SU-DHL-6 (cell line): ENCODE measurements at regions not wholly inside any gene's neighbourhood (a gene's known extent, or its start where the extent isn't known, plus 50 kb on each side); places are given as distances from the start of the nearest gene placed in this dataset.
"Not testable (repeated sequence)": the region's sequence is repeated elsewhere in the genome, so short reads cannot be mapped to it uniquely, and the experiment has no call there.

Experiments used
- H2AFZ ChIP-seq: fragments of 200-600 bp; sonication (generic); 2 replicates; pipeline ENCODE4 v1.6.1; 2014; ENCODE audit warnings: low read depth, mild to moderate bottlenecking, moderate library complexity, mixed read lengths, antibody characterized with exemption, low read length; ENCODE audit not compliant: severe bottlenecking
- H3F3A ChIP-seq: fragments of 200-600 bp; shearing (Covaris generic); 2 replicates; pipeline ENCODE4 v1.6.0; 2016; ENCODE audit warnings: antibody characterized with exemption, mild to moderate bottlenecking; ENCODE audit not compliant: insufficient read depth
- H3K27ac ChIP-seq: fragments of 200-600 bp; sonication (generic); 2 replicates; pipeline ENCODE4 v1.5.1; 2016; ENCODE audit warnings: low read depth, mild to moderate bottlenecking, low read length, moderate library complexity, mixed read lengths
- H3K27me3 ChIP-seq: fragments of 200-600 bp; sonication (generic), shearing (Covaris generic); 2 replicates; pipeline ENCODE4 v1.6.0; 2014; ENCODE audit warnings: mild to moderate bottlenecking, low read length
- H3K36me3 ChIP-seq: fragments of 200-600 bp; sonication (generic); 2 replicates; pipeline ENCODE4 v1.6.1; 2014; ENCODE audit warnings: mild to moderate bottlenecking, low read length, mixed read lengths
- H3K4me2 ChIP-seq: fragments of 300-600, 200-600 bp; shearing (Covaris generic), sonication (generic); 2 replicates; pipeline ENCODE4 v1.6.0; 2014; ENCODE audit warnings: low read length, low read depth, mild to moderate bottlenecking; ENCODE audit not compliant: poor library complexity, severe bottlenecking
- H3K4me3 ChIP-seq: fragments of 200-600 bp; sonication (generic); 2 replicates; pipeline ENCODE4 v1.5.1; 2014; ENCODE audit warnings: antibody characterized with exemption, low read length, mild to moderate bottlenecking, mixed read lengths; ENCODE audit not compliant: insufficient read depth, poor library complexity, severe bottlenecking
- H3K79me2 ChIP-seq: fragments of 200-600 bp; sonication (generic); 2 replicates; pipeline ENCODE4 v1.6.1; 2014; ENCODE audit warnings: mild to moderate bottlenecking, low read length, moderate library complexity; ENCODE audit not compliant: insufficient read depth
- H3K9ac ChIP-seq: fragments of 200-600 bp; sonication (generic); 2 replicates; pipeline ENCODE4 v1.7.0; 2014; ENCODE audit warnings: mild to moderate bottlenecking, low read length
- H3K9me2 ChIP-seq: fragments of 200-600 bp; sonication (generic); replicated peaks from 2 replicates; pipeline ENCODE4 v1.6.1; 2014; ENCODE audit warnings: low read length; ENCODE audit not compliant: insufficient read depth
- H3K9me3 ChIP-seq: fragments of 200-600 bp; sonication (generic); 2 replicates; pipeline ENCODE4 v1.6.1; 2014; ENCODE audit warnings: low read length, mixed read lengths; ENCODE audit not compliant: insufficient read depth
- H4K20me1 ChIP-seq: fragments of 200-600 bp; sonication (generic); 2 replicates; pipeline ENCODE4 v1.6.1; 2014; ENCODE audit warnings: low read depth, mild to moderate bottlenecking, antibody characterized with exemption, low read length, moderate library complexity, mixed read lengths
- CTCF ChIP-seq: fragments of 200-600 bp; sonication (generic); IDR thresholded peaks from one replicate; pipeline ENCODE4 v1.5.1; 2017; ENCODE audit warnings: antibody characterized with exemption, mild to moderate bottlenecking, low read length, moderate library complexity; ENCODE audit not compliant: insufficient read depth, poor library complexity, severe bottlenecking
- EZH2phosphoT487 ChIP-seq: fragments of 200-600 bp; sonication (generic), shearing (Covaris generic); conservative IDR thresholded peaks from 2 replicates; pipeline ENCODE4 v1.6.1; 2018; ENCODE audit warnings: mild to moderate bottlenecking, antibody characterized with exemption, low read length, moderate library complexity, mixed read lengths

- Histone ChIP-seq H3F3A (no peaks in the 10 kb centered on the region), H3K36me3 (no peaks in the 10 kb centered on the region), H3K9me3 (no peaks in the 10 kb centered on the region), H3K4me2 (no peak overlapping the region), H3K79me2 (no peaks in the 10 kb centered on the region), H3K4me3 (no peak overlapping the region), H4K20me1 (no peaks in the 10 kb centered on the region), H3K9ac (no peak overlapping the region), H2AFZ (no peak overlapping the region), H3K9me2 (no peaks in the 10 kb centered on the region), H3K27ac (no peak overlapping the region), H3K27me3 (no peaks in the 10 kb centered on the region)
- TF ChIP-seq CTCF = no peak
- TF ChIP-seq EZH2phosphoT487 = no peak
Measured at GRCh38 chr3:153979418-153980251, 141.6 kb upstream of the ARHGEF26 start.

DNA sequence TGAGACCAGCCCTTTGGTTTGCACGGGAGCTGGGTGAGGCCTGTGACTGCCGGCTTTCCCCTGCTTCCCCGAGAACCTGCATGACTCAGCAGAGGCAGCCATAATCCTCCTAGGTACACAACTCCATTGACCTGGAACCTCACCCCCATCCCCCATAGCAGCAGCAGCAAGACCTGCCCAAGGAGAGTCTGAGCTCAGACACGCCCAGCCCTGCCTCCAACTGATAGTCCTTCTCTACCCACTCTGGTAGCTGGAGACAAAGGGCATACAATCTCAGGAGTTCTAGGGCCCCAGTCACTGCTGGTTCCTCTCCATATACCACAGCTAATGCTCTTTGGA lies 141.0 kb upstream of the ARHGEF26 start:
- H3F3A ChIP-seq = no peaks in the 10 kb centered on the region
- no peak overlapping the region for H3K27ac ChIP-seq
- no peaks in the 10 kb centered on the region for H3K27me3 ChIP-seq
- H3K36me3 ChIP-seq = no peaks in the 10 kb centered on the region
- H2AFZ ChIP-seq = no peak overlapping the region
- no peaks in the 10 kb centered on the region for H3K9me3 ChIP-seq
- H4K20me1 ChIP-seq = no peaks in the 10 kb centered on the region
- no peak overlapping the region for H3K9ac ChIP-seq
- no peak overlapping the region for H3K4me2 ChIP-seq
- no peaks in the 10 kb centered on the region for H3K9me2 ChIP-seq
- H3K79me2 ChIP-seq = no peaks in the 10 kb centered on the region
- no peak overlapping the region for H3K4me3 ChIP-seq
- TF ChIP-seq CTCF = no peak
- no peak for TF ChIP-seq EZH2phosphoT487

DNA sequence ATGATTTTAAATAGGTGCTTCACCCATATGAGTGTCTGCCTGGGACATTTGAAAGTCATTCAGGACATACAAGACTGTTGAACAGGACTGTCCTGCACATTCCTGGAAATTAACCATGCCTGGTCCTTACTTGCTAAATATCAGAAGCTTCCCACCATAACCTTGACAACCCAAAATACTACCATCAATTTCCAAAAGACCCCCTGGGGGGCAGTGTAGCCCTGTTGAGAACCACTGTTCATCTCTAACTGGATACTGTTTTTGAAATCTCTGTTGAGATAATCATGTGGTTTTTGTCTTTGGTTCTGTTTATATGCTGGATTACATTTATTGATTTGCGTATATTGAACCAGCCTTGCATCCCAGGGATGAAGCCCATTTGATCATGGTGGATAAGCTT lies 123.8 kb upstream of the ARHGEF26 start:
- H3K9me3 ChIP-seq, H2AFZ ChIP-seq, H3K36me3 ChIP-seq, H3K4me2 ChIP-seq, H3K27ac ChIP-seq, H3K4me3 ChIP-seq, H3K79me2 ChIP-seq, H3K9me2 ChIP-seq, H3F3A ChIP-seq, H3K27me3 ChIP-seq, H4K20me1 ChIP-seq, H3K9ac ChIP-seq: not testable (repeated sequence)

GRCh38 chr3:154003649-154004048 lies 117.5 kb upstream of the ARHGEF26 start:
- Histone ChIP-seq H3F3A (no peaks in the 10 kb centered on the region), H2AFZ (no peak overlapping the region), H3K4me3 (no peak overlapping the region), H3K4me2 (no peak overlapping the region), H3K27me3 (no peaks in the 10 kb centered on the region), H3K79me2 (no peaks in the 10 kb centered on the region), H3K9me3 (no peaks in the 10 kb centered on the region), H3K9me2 (no peaks in the 10 kb centered on the region), H3K27ac (no peak overlapping the region), H3K36me3 (no peaks in the 10 kb centered on the region), H3K9ac (no peak overlapping the region), H4K20me1 (no peaks in the 10 kb centered on the region)
- TF ChIP-seq CTCF = no peak
- TF ChIP-seq EZH2phosphoT487 = no peak
